ENCODE measurements at regions not wholly inside any gene's neighbourhood (a gene's known extent, or its start where the extent isn't known, plus 50 kb on each side); places are given as distances from the start of the nearest gene placed in this dataset.

DNA sequence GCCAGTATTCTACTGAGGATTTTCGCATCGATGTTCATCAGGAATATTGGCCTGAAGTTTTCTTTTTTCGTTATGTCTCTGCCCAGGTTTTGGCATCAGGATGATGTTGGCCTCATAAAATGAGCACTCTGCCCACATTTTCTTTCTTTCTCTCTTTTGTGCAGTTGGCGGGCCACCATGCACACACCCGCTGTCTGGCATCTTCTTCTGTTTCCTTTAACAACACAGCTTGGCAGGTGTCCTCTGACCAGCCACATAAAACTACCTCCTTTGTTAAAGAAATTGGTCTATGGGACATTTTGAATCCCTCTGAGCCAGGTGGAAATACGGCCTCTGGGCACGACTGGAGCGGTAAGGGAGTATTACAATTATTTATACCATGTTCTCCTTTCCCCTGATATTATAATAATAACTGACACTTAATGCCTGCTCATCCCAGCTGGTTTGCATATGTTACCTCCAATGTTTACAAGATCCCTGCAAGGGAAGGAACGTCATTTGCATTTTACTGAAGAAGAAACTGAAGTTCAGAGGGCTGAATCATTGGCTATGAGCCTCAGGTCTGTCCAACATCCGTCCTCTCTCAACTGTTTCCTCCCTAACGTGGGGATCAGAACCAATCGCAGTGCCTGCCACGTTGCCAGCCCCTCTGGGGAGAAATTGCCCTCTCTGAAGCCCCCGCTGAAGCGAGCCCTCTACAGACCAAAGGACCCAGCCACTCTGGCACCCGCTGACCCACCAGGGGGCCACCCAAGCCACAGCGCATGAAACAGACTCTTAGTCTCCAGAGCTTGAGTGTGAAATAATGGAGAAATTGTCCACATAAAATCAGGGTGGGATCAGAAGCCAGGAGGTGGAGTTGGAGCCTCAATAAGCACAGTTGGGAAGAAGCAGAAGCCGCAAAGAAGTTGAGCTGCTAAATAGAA lies 125.0 kb upstream of the FOXK1 start (continued):
- TF ChIP-seq, protein P1, sequence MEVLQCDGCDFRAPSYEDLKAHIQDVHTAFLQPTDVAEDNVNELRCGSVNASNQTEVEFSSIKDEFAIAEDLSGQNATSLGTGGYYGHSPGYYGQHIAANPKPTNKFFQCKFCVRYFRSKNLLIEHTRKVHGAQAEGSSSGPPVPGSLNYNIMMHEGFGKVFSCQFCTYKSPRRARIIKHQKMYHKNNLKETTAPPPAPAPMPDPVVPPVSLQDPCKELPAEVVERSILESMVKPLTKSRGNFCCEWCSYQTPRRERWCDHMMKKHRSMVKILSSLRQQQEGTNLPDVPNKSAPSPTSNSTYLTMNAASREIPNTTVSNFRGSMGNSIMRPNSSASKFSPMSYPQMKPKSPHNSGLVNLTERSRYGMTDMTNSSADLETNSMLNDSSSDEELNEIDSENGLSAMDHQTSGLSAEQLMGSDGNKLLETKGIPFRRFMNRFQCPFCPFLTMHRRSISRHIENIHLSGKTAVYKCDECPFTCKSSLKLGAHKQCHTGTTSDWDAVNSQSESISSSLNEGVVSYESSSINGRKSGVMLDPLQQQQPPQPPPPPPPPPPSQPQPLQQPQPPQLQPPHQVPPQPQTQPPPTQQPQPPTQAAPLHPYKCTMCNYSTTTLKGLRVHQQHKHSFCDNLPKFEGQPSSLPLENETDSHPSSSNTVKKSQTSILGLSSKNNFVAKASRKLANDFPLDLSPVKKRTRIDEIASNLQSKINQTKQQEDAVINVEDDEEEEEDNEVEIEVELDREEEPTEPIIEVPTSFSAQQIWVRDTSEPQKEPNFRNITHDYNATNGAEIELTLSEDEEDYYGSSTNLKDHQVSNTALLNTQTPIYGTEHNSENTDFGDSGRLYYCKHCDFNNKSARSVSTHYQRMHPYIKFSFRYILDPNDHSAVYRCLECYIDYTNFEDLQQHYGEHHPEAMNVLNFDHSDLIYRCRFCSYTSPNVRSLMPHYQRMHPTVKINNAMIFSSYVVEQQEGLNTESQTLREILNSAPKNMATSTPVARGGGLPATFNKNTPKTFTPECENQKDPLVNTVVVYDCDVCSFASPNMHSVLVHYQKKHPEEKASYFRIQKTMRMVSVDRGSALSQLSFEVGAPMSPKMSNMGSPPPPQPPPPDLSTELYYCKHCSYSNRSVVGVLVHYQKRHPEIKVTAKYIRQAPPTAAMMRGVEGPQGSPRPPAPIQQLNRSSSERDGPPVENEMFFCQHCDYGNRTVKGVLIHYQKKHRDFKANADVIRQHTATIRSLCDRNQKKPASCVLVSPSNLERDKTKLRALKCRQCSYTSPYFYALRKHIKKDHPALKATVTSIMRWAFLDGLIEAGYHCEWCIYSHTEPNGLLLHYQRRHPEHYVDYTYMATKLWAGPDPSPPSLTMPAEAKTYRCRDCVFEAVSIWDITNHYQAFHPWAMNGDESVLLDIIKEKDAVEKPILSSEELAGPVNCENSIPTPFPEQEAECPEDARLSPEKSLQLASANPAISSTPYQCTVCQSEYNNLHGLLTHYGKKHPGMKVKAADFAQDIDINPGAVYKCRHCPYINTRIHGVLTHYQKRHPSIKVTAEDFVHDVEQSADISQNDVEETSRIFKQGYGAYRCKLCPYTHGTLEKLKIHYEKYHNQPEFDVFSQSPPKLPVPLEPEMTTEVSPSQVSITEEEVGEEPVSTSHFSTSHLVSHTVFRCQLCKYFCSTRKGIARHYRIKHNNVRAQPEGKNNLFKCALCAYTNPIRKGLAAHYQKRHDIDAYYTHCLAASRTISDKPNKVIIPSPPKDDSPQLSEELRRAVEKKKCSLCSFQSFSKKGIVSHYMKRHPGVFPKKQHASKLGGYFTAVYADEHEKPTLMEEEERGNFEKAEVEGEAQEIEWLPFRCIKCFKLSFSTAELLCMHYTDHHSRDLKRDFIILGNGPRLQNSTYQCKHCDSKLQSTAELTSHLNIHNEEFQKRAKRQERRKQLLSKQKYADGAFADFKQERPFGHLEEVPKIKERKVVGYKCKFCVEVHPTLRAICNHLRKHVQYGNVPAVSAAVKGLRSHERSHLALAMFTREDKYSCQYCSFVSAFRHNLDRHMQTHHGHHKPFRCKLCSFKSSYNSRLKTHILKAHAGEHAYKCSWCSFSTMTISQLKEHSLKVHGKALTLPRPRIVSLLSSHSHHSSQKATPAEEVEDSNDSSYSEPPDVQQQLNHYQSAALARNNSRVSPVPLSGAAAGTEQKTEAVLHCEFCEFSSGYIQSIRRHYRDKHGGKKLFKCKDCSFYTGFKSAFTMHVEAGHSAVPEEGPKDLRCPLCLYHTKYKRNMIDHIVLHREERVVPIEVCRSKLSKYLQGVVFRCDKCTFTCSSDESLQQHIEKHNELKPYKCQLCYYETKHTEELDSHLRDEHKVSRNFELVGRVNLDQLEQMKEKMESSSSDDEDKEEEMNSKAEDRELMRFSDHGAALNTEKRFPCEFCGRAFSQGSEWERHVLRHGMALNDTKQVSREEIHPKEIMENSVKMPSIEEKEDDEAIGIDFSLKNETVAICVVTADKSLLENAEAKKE (CRISPR knock-in tag; IDR thresholded peaks at IDR 0.05): no peak
- TF ChIP-seq ZNF331 (CRISPR knock-in tag; IDR thresholded peaks at IDR 0.05; ENCODE audit: low read depth): no peak
- no peak for TF ChIP-seq CREB1 (CRISPR knock-in tag; IDR thresholded peaks at IDR 0.05; ENCODE audit: low read depth)
- no peak for TF ChIP-seq POLR2AphosphoS5 (IDR thresholded peaks at IDR 0.05; ENCODE audit: low read depth)
- no peak for TF ChIP-seq NANOG (IDR thresholded peaks at IDR 0.05; ENCODE audit: borderline replicate concordance)
- no peak for TF ChIP-seq ZNF114 (CRISPR knock-in tag; IDR thresholded peaks at IDR 0.05)

DNA sequence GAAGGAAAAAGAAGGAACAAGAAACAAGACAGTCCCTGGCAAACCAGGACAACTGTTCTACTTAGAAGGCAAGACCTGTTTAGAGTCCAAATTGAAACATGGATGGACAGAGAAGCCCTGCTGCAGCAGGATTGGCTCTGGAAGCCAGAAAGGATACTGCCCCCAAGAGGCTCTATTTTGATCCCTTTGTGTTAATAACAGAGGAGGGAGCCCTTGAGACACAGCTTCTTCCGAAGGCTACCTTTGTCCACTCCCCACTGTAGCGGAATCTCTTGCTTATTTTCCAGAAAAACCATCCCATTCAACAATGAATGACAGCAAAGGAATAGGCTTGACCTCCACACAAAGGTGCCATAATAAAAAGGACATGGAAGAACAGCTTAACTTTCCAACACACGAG lies 120.3 kb upstream of the FOXK1 start:
- no peaks in the 10 kb centered on the region for H3F3A ChIP-seq (replicated peaks; ENCODE audit: low read depth)
- H3K9me2 ChIP-seq (ENCODE audit: insufficient read depth): no peaks in the 10 kb centered on the region
- H3K27me3 Mint-ChIP-seq (ENCODE audit: insufficient read depth, low read depth, poor library complexity): peaks cover 2% of the 10 kb centered on the region
- no peak overlapping the region for H3K4me2 ChIP-seq
- DNase-seq (ENCODE audit: low spot score): peak; percentile 54
- H3K79me2 ChIP-seq (replicated peaks; ENCODE audit: insufficient read depth): no peaks in the 10 kb centered on the region
- H3K27ac Mint-ChIP-seq: no peak overlapping the region
- peak; percentile 69 for ATAC-seq
- H3K4me3 Mint-ChIP-seq: no peak overlapping the region
- TF ChIP-seq, protein P2, sequence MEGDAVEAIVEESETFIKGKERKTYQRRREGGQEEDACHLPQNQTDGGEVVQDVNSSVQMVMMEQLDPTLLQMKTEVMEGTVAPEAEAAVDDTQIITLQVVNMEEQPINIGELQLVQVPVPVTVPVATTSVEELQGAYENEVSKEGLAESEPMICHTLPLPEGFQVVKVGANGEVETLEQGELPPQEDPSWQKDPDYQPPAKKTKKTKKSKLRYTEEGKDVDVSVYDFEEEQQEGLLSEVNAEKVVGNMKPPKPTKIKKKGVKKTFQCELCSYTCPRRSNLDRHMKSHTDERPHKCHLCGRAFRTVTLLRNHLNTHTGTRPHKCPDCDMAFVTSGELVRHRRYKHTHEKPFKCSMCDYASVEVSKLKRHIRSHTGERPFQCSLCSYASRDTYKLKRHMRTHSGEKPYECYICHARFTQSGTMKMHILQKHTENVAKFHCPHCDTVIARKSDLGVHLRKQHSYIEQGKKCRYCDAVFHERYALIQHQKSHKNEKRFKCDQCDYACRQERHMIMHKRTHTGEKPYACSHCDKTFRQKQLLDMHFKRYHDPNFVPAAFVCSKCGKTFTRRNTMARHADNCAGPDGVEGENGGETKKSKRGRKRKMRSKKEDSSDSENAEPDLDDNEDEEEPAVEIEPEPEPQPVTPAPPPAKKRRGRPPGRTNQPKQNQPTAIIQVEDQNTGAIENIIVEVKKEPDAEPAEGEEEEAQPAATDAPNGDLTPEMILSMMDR (conservative IDR thresholded peaks at IDR 0.05; ENCODE audit: low read depth in 2 of 2): peak; percentile 46 to 70
- TF ChIP-seq, protein P3, sequence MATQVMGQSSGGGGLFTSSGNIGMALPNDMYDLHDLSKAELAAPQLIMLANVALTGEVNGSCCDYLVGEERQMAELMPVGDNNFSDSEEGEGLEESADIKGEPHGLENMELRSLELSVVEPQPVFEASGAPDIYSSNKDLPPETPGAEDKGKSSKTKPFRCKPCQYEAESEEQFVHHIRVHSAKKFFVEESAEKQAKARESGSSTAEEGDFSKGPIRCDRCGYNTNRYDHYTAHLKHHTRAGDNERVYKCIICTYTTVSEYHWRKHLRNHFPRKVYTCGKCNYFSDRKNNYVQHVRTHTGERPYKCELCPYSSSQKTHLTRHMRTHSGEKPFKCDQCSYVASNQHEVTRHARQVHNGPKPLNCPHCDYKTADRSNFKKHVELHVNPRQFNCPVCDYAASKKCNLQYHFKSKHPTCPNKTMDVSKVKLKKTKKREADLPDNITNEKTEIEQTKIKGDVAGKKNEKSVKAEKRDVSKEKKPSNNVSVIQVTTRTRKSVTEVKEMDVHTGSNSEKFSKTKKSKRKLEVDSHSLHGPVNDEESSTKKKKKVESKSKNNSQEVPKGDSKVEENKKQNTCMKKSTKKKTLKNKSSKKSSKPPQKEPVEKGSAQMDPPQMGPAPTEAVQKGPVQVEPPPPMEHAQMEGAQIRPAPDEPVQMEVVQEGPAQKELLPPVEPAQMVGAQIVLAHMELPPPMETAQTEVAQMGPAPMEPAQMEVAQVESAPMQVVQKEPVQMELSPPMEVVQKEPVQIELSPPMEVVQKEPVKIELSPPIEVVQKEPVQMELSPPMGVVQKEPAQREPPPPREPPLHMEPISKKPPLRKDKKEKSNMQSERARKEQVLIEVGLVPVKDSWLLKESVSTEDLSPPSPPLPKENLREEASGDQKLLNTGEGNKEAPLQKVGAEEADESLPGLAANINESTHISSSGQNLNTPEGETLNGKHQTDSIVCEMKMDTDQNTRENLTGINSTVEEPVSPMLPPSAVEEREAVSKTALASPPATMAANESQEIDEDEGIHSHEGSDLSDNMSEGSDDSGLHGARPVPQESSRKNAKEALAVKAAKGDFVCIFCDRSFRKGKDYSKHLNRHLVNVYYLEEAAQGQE (IDR thresholded peaks at IDR 0.05; ENCODE audit: unreplicated experiment): no peak
- H3K4me1 Mint-ChIP-seq: no peaks in the 10 kb centered on the region; the same call in 2 of the 3 replicates
- no peaks in the 10 kb centered on the region for H4K20me1 ChIP-seq (replicated peaks; ENCODE audit: insufficient read depth)
- H3K4me3 ChIP-seq: no peak overlapping the region
- H2AFZ ChIP-seq: no peak overlapping the region; the same call in 1 of the 2 replicates
- no peaks in the 10 kb centered on the region for H3K36me3 ChIP-seq (ENCODE audit: insufficient read depth)
- H3K36me3 Mint-ChIP-seq (ENCODE audit: low read depth): peaks cover 18% of the 10 kb centered on the region
- peaks cover 78% of the 10 kb centered on the region for H3K9me3 Mint-ChIP-seq
- H3K27me3 ChIP-seq (ENCODE audit: insufficient read depth): no peaks in the 10 kb centered on the region
- H3K27ac ChIP-seq (ENCODE audit: low read depth): no peak overlapping the region
- H3K4me1 ChIP-seq (ENCODE audit: insufficient read depth): peaks cover 7% of the 10 kb centered on the region; the same call in 1 of the 2 replicates
